SK-N-SH (cell line): ENCODE measurements at regions not wholly inside any gene's neighbourhood (a gene's known extent, or its start where the extent isn't known, plus 50 kb on each side); places are given as distances from the start of the nearest gene placed in this dataset.

Experiments
- CHD2 ChIP-seq: fragments of 150-350 bp; IDR thresholded peaks from 2 replicates; pipeline ENCODE4 v1.6.1; 2018; ENCODE audit warnings: low read length; ENCODE audit not compliant: partially characterized antibody
- ELF1 ChIP-seq: IDR thresholded peaks from 2 replicates; pipeline ENCODE4 v1.4.0; 2012
- EP300 ChIP-seq, 2 experiments: IDR thresholded peaks; 2 replicates each; pipeline versions ENCODE4 v1.4.0 to v1.6.1; 2012; ENCODE audit warnings: borderline replicate concordance in 1 of 2, low read depth in 1 of 2, low read length in 1 of 2
- GABPA ChIP-seq: IDR thresholded peaks from 2 replicates; pipeline ENCODE4 v1.4.0; 2012; ENCODE audit warnings: low read depth, mild to moderate bottlenecking
- JUND ChIP-seq: IDR thresholded peaks from 2 replicates; pipeline ENCODE4 v1.4.0; 2012
- POLR2AphosphoS5 ChIP-seq: IDR thresholded peaks from 2 replicates; pipeline ENCODE4 v1.6.1; 2012; ENCODE audit warnings: low read depth, low read length
- SIN3A ChIP-seq: IDR thresholded peaks from 2 replicates; pipeline ENCODE4 v1.6.1; 2012; ENCODE audit warnings: low read depth, mild to moderate bottlenecking, low read length, moderate library complexity, borderline replicate concordance
- SMC3 ChIP-seq: IDR thresholded peaks from 2 replicates; pipeline ENCODE4 v1.6.1; 2012; ENCODE audit warnings: low read depth, low read length, improper control_type of control experiment
- TCF12 ChIP-seq: IDR thresholded peaks from 2 replicates; pipeline ENCODE4 v1.4.0; 2012
- TF ChIP-seq, protein P1 (sequence below): fragments of 200-600 bp; sonication (generic); IDR thresholded peaks from 2 replicates; pipeline ENCODE4 v1.6.1; 2017; ENCODE audit warnings: antibody characterized with exemption, mild to moderate bottlenecking, moderate library complexity
- TF ChIP-seq, protein P2 (sequence below): IDR thresholded peaks from 2 replicates; pipeline ENCODE4 v1.6.1; 2012; ENCODE audit warnings: mild to moderate bottlenecking, low read depth, low read length, moderate library complexity

DNA sequence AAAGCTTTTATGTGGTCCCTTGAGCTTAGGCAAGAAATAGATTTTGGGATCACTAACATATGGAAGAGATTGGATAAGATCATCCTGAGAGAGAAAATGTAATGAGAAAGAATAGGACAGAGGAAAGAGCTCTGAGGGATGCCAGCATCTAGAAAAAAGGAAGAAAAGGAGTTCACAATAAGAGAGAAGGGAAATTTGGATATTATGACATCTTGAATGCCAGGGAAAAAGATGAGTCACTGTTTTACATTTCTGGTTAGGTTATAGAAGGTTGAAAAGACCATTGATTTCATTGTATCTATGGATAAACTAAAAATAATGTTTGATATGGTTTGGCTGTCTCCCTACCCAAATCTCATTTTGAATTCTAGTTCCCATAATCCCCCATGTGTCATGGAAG is 208.5 kb downstream of the MAD2L1 start:
- no peak for TF ChIP-seq SIN3A
- TF ChIP-seq, protein P1, sequence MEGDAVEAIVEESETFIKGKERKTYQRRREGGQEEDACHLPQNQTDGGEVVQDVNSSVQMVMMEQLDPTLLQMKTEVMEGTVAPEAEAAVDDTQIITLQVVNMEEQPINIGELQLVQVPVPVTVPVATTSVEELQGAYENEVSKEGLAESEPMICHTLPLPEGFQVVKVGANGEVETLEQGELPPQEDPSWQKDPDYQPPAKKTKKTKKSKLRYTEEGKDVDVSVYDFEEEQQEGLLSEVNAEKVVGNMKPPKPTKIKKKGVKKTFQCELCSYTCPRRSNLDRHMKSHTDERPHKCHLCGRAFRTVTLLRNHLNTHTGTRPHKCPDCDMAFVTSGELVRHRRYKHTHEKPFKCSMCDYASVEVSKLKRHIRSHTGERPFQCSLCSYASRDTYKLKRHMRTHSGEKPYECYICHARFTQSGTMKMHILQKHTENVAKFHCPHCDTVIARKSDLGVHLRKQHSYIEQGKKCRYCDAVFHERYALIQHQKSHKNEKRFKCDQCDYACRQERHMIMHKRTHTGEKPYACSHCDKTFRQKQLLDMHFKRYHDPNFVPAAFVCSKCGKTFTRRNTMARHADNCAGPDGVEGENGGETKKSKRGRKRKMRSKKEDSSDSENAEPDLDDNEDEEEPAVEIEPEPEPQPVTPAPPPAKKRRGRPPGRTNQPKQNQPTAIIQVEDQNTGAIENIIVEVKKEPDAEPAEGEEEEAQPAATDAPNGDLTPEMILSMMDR = no peak
- TF ChIP-seq SMC3 = no peak
- TF ChIP-seq CHD2 = no peak
- TF ChIP-seq POLR2AphosphoS5 = no peak
- TF ChIP-seq, protein P2, sequence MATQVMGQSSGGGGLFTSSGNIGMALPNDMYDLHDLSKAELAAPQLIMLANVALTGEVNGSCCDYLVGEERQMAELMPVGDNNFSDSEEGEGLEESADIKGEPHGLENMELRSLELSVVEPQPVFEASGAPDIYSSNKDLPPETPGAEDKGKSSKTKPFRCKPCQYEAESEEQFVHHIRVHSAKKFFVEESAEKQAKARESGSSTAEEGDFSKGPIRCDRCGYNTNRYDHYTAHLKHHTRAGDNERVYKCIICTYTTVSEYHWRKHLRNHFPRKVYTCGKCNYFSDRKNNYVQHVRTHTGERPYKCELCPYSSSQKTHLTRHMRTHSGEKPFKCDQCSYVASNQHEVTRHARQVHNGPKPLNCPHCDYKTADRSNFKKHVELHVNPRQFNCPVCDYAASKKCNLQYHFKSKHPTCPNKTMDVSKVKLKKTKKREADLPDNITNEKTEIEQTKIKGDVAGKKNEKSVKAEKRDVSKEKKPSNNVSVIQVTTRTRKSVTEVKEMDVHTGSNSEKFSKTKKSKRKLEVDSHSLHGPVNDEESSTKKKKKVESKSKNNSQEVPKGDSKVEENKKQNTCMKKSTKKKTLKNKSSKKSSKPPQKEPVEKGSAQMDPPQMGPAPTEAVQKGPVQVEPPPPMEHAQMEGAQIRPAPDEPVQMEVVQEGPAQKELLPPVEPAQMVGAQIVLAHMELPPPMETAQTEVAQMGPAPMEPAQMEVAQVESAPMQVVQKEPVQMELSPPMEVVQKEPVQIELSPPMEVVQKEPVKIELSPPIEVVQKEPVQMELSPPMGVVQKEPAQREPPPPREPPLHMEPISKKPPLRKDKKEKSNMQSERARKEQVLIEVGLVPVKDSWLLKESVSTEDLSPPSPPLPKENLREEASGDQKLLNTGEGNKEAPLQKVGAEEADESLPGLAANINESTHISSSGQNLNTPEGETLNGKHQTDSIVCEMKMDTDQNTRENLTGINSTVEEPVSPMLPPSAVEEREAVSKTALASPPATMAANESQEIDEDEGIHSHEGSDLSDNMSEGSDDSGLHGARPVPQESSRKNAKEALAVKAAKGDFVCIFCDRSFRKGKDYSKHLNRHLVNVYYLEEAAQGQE = no peak
- TF ChIP-seq GABPA = no peak
- no peak for TF ChIP-seq JUND
- TF ChIP-seq ELF1 = no peak
- no peak for TF ChIP-seq TCF12
- TF ChIP-seq EP300 (IDR thresholded peaks at IDR 0.05; ENCODE audit: borderline replicate concordance in 1 of 2, low read depth in 1 of 2, low read length in 1 of 2) = no peak
